Peyer's patch (tissue), 4 donors: ENCODE measurements at regions not wholly inside any gene's neighbourhood (a gene's known extent, or its start where the extent isn't known, plus 50 kb on each side); places are given as distances from the start of the nearest gene placed in this dataset.
"Not testable (repeated sequence)": the region's sequence is repeated elsewhere in the genome, so short reads cannot be mapped to it uniquely, and the experiment has no call there.

Experiments used
- DNase-seq, 3 donors: peaks; one replicate each; pipeline ENCODE4 v3.0.0-alpha.2; 2017 to 2019
- H3K27ac ChIP-seq, 4 donors: fragments of 200-600 bp; sonication (generic); one replicate each; pipeline ENCODE4 v1.5.1; 2016 to 2019
- H3K27me3 ChIP-seq, 2 donors: fragments of 200-600 bp; sonication (generic); one replicate each; pipeline ENCODE4 v1.5.1; 2019
- H3K36me3 ChIP-seq, 3 donors: fragments of 200-600 bp; sonication (generic); one replicate each; pipeline ENCODE4 v1.5.1; 2016 to 2019
- H3K4me1 ChIP-seq, 4 donors: fragments of 200-600 bp; sonication (generic); one replicate each; pipeline ENCODE4 v1.5.1; 2016 to 2019
- H3K4me3 ChIP-seq, 4 donors: fragments of 200-600 bp; sonication (generic); 1 replicate in 3 of 4; 2 replicates in 1 of 4; pipeline ENCODE4 v1.5.1; 2016 to 2019; ENCODE audit warnings: mild to moderate bottlenecking in 1 of 4
- H3K9me3 ChIP-seq, 4 donors: fragments of 200-600 bp; sonication (generic); one replicate each; pipeline ENCODE4 v1.5.1; 2016 to 2019; ENCODE audit warnings: mild to moderate bottlenecking in 1 of 4
- POLR2A ChIP-seq, 2 donors: fragments of 450-650 bp; IDR thresholded peaks; one replicate each; pipeline ENCODE4 v1.5.1; 2017; ENCODE audit warnings: antibody characterized with exemption in 2 of 2, mild to moderate bottlenecking in 2 of 2, moderate library complexity in 2 of 2
- TF ChIP-seq, protein P1 (sequence below), 6 experiments: fragments of 450-650 bp in 4 of 6; fragments of 200-600 bp in 2 of 6; sonication (generic) in 1 of 6; IDR thresholded peaks; one replicate each; pipeline ENCODE4 v1.5.1; 2017 to 2019; ENCODE audit warnings: antibody characterized with exemption in 6 of 6, mild to moderate bottlenecking in 3 of 6, moderate library complexity in 1 of 6

GRCh38 chr9:97248252-97248651 is 59.2 kb upstream of the CCDC180 start:
- not testable (repeated sequence) for H3K4me3 ChIP-seq, H3K27me3 ChIP-seq, H3K27ac ChIP-seq, DNase-seq, H3K9me3 ChIP-seq, H3K36me3 ChIP-seq, H3K4me1 ChIP-seq

GRCh38 chr9:97243606-97244005 is 63.9 kb upstream of the CCDC180 start:
- TF ChIP-seq, protein P1, sequence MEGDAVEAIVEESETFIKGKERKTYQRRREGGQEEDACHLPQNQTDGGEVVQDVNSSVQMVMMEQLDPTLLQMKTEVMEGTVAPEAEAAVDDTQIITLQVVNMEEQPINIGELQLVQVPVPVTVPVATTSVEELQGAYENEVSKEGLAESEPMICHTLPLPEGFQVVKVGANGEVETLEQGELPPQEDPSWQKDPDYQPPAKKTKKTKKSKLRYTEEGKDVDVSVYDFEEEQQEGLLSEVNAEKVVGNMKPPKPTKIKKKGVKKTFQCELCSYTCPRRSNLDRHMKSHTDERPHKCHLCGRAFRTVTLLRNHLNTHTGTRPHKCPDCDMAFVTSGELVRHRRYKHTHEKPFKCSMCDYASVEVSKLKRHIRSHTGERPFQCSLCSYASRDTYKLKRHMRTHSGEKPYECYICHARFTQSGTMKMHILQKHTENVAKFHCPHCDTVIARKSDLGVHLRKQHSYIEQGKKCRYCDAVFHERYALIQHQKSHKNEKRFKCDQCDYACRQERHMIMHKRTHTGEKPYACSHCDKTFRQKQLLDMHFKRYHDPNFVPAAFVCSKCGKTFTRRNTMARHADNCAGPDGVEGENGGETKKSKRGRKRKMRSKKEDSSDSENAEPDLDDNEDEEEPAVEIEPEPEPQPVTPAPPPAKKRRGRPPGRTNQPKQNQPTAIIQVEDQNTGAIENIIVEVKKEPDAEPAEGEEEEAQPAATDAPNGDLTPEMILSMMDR (IDR thresholded peaks at IDR 0.05): no peak
- no peak for TF ChIP-seq POLR2A (IDR thresholded peaks at IDR 0.05)
- no peaks in the 10 kb centered on the region for H3K27me3 ChIP-seq
- H3K36me3 ChIP-seq: no peaks in the 10 kb centered on the region
- H3K4me3 ChIP-seq: no peak overlapping the region
- no peaks in the 10 kb centered on the region for H3K9me3 ChIP-seq
- DNase-seq: no peak
- H3K4me1 ChIP-seq: peaks cover 0 to 7% (median 3%) of the 10 kb centered on the region in 4 donors
- H3K27ac ChIP-seq: no peak overlapping the region

GRCh38 chr9:97241430-97241829 is 66.0 kb upstream of the CCDC180 start:
- not testable (repeated sequence) for H3K36me3 ChIP-seq, H3K27ac ChIP-seq, H3K9me3 ChIP-seq, H3K4me3 ChIP-seq, DNase-seq, H3K27me3 ChIP-seq
- H3K4me1 ChIP-seq: peaks cover 0 to 13% (median 3%) of the 10 kb centered on the region in 4 donors

GRCh38 chr9:97237951-97238889 is 69.2 kb upstream of the CCDC180 start:
- peak; percentile 83 to 91 (median 85) for DNase-seq
- Histone ChIP-seq H3K27me3 (no peaks in the 10 kb centered on the region), H3K4me3 (peak overlapping the region; percentile 63 to 88 (median 68)), H3K9me3 (no peaks in the 10 kb centered on the region), H3K27ac (peak overlapping the region; percentile 58 to 86 (median 75)), H3K4me1 (peaks cover 0 to 13% (median 3%) of the 10 kb centered on the region in 4 donors), H3K36me3 (no peaks in the 10 kb centered on the region)
- peak; percentile 25 for TF ChIP-seq POLR2A (IDR thresholded peaks at IDR 0.05)
- TF ChIP-seq, protein P1 (IDR thresholded peaks at IDR 0.05): peak in 1 of 6 experiments; percentile 8

DNA sequence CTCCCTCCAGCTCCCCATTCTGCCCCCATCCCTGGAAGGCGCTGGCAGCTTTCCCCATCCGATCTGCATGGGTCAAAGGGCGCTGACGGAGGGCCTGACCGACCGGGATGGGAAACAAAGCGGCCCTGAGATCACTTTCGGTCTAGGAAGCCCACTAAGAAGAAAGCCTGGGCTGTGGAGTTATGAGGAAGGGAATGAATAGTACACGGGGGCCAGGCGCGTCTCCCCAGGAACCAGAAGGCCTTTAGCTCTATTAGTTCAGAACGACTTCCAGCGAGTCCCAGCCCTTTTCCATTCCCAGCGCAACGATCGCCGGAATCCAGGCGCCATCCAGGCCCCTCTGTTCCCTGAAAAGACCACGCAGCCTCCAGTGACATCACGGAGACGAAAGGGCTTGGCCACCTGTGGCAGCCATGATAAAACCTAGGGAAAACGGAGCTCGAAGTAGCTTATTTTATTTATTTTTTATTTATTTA is 70.1 kb upstream of the CCDC180 start:
- no peak for DNase-seq
- peak overlapping the region in 1 of 4 donors; percentile 68 for H3K27ac ChIP-seq
- H3K36me3 ChIP-seq: no peaks in the 10 kb centered on the region
- no peak for TF ChIP-seq POLR2A (IDR thresholded peaks at IDR 0.05)
- peaks cover 0 to 13% (median 3%) of the 10 kb centered on the region in 4 donors for H3K4me1 ChIP-seq
- H3K27me3 ChIP-seq: no peaks in the 10 kb centered on the region
- H3K4me3 ChIP-seq: peak overlapping the region in 3 of 4 donors; percentile 63 to 88 (median 71)
- H3K9me3 ChIP-seq: no peaks in the 10 kb centered on the region

- not testable (repeated sequence) for DNase-seq, H3K4me3 ChIP-seq, H3K9me3 ChIP-seq, H3K4me1 ChIP-seq, H3K27ac ChIP-seq, H3K36me3 ChIP-seq, H3K27me3 ChIP-seq
Measured at GRCh38 chr9:97233009-97233400, 74.5 kb upstream of the CCDC180 start.

DNA sequence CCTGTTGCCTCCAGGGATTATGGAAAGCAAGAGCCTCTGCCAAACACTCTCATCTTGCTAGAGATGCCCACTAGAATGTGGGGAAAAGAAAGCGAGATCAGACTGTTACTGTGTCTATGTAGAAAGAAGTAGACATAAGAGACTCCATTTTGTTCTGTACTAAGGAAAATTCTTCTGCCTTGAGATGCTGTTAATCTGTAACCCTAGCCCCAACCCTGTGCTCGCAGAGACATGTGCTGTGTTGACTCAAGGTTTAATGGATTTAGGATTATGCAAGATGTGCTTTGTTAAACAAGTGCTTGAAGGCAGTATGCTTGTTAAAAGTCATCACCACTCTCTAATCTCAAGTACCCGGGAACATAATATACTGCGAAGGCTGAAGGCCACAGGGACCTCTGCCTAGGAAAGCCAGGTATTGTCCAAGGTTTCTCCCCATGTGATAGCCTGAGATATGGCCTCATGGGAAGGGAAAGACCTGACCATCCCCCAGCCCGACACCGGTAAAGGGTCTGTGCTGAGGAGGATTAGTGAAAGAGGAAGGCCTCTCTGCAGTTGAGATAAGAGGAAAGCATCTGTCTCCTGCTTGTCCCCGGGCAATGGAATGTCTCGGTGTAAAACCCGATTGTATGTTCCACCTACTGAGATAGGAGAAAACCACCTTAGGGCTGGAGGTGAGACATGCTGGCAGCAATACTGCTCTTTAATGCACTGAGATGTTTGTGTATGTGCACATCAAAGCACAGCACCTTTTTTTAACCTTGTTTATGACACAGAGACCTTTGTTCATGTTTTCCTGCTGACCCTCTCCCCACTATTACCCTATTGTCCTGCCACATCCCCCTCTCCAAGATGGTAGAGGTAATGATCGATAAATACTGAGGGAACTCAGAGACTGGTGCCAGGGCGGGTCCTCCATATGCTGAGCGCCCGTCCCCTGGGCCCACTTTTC is 75.1 kb upstream of the CCDC180 start:
- not testable (repeated sequence) for H3K27ac ChIP-seq, H3K4me3 ChIP-seq, H3K4me1 ChIP-seq, H3K36me3 ChIP-seq, H3K27me3 ChIP-seq, DNase-seq, H3K9me3 ChIP-seq

DNA sequence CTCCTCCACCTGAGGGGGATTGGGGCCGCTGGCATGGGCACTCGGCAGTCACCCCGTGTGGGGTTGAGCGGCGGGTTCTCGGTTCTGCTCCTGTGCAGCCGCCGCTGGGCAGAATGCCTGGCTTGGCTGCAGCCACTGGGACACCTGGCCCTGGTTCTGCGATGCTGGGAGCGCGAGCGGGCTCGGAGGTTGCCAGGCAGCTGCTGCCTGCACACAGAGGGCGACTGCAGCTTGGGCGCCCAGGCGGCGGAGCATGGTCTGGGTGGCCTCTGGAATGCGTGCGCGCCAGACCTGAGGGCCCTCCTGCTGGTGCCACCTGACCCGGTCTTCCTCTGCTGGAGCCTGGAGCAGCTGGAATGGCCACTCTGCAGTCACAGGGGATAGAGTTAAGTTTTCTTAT is 85.1 kb upstream of the CCDC180 start:
- not testable (repeated sequence) for H3K27ac ChIP-seq, DNase-seq, H3K9me3 ChIP-seq, H3K27me3 ChIP-seq, H3K4me1 ChIP-seq, H3K4me3 ChIP-seq, H3K36me3 ChIP-seq
